B cell (primary cell): ENCODE measurements at regions not wholly inside any gene's neighbourhood (a gene's known extent, or its start where the extent isn't known, plus 50 kb on each side); places are given as distances from the start of the nearest gene placed in this dataset.

ENCODE experiments used
- ATAC-seq: fragments of 200-7000 bp; cut with Tn5 transposase; one replicate; pipeline ENCODE4 v1.10.0; 2021; ENCODE audit warnings: low read depth, mild to moderate bottlenecking, moderate number of reproducible peaks, moderate library complexity
- CTCF ChIA-PET: fragments of 350-600 bp; sonication (Branson Sonifier 250); formaldehyde crosslinking; loops from one replicate; lab custom pipeline; 2021; ENCODE audit warnings: antibody characterized with exemption, inconsistent platforms; lab: Charles Lee
- POLR2A ChIA-PET: fragments of 350-600 bp; sonication (Branson Sonifier 250); formaldehyde crosslinking; loops from one replicate; lab custom pipeline; 2021; ENCODE audit warnings: antibody characterized with exemption; lab: Charles Lee
- DNase-seq: peaks from one replicate; pipeline ENCODE4 v3.0.0; 2013
- H2AFZ ChIP-seq: 2 replicates; pipeline ENCODE4 v1.6.1; 2012; ENCODE audit warnings: mild to moderate bottlenecking, low read depth, low read length; ENCODE audit not compliant: insufficient read depth, poor library complexity, severe bottlenecking
- H3K27ac ChIP-seq, 2 donors: 1 replicate in 1 of 2; 2 replicates in 1 of 2; pipeline ENCODE4 v1.5.1; 2012 to 2013; ENCODE audit warnings: low read length in 2 of 2, mild to moderate bottlenecking in 2 of 2, moderate library complexity in 1 of 2
- H3K27me3 ChIP-seq, 4 experiments: fragments of 200-600 bp in 1 of 4; sonication (generic) in 1 of 4; replicated peaks in 1 of 4; 1 replicate in 2 of 4; 2 replicates in 2 of 4; pipeline versions ENCODE4 v1.6.1 to v1.7.0; 2013 to 2016; ENCODE audit warnings: low read length in 3 of 4, mild to moderate bottlenecking in 2 of 4, mixed read lengths in 1 of 4, moderate library complexity in 1 of 4; ENCODE audit not compliant: insufficient read depth in 4 of 4, control insufficient read depth in 3 of 4; ENCODE audit errors: control extremely low read depth in 1 of 4
- H3K36me3 ChIP-seq, 2 experiments: replicated peaks in 1 of 2; 1 replicate in 1 of 2; 2 replicates in 1 of 2; pipeline versions ENCODE4 v1.6.1 to v1.7.1; 2013; ENCODE audit warnings: low read length in 1 of 2; ENCODE audit not compliant: insufficient read depth in 2 of 2, control insufficient read depth in 1 of 2; ENCODE audit errors: control extremely low read depth in 1 of 2, extremely low read depth in 1 of 2
- H3K4me1 ChIP-seq, 2 donors: fragments of 200-600 bp in 1 of 2; sonication (generic) in 1 of 2; 1 replicate in 1 of 2; 2 replicates in 1 of 2; pipeline versions ENCODE4 v1.5.1 to v1.6.1; 2013 to 2017; ENCODE audit warnings: low read length in 2 of 2; ENCODE audit not compliant: control insufficient read depth in 2 of 2, insufficient read depth in 2 of 2
- H3K4me2 ChIP-seq: replicated peaks from 2 replicates; pipeline ENCODE3; 2012; ENCODE audit warnings: mild to moderate bottlenecking, low read depth, low read length; ENCODE audit not compliant: poor library complexity, severe bottlenecking
- H3K4me3 ChIP-seq, 5 experiments: fragments of 200-600 bp in 1 of 5; sonication (generic) in 1 of 5; 1 replicate in 3 of 5; 2 replicates in 2 of 5; pipeline versions ENCODE4 v1.5.1 to v1.7.0; 2011 to 2016; ENCODE audit warnings: low read length in 4 of 5, mild to moderate bottlenecking in 4 of 5, low read depth in 2 of 5, control low read depth in 1 of 5, moderate library complexity in 1 of 5; ENCODE audit not compliant: insufficient read depth in 1 of 5; ENCODE audit errors: control extremely low read depth in 1 of 5, extremely low read depth in 1 of 5
- H3K79me2 ChIP-seq: fragments of 200-600 bp; sonication (generic); one replicate; pipeline ENCODE4 v1.6.0; 2016; ENCODE audit warnings: low read length; ENCODE audit not compliant: control insufficient read depth, insufficient read depth
- H3K9ac ChIP-seq: fragments of 200-600 bp; sonication (generic); 2 replicates; pipeline ENCODE4 v1.6.1; 2017; ENCODE audit warnings: mild to moderate bottlenecking, low read length, moderate library complexity
- H3K9me3 ChIP-seq, 3 donors: one replicate each; pipeline versions ENCODE4 v1.6.1 to v1.7.1; 2013; ENCODE audit warnings: low read length in 2 of 3; ENCODE audit not compliant: control insufficient read depth in 2 of 3, insufficient read depth in 1 of 3; ENCODE audit errors: control extremely low read depth in 1 of 3
- H4K20me1 ChIP-seq: 2 replicates; pipeline ENCODE4 v1.6.0; 2012; ENCODE audit warnings: mild to moderate bottlenecking, low read length; ENCODE audit not compliant: insufficient read depth, control insufficient read depth, poor library complexity, severe bottlenecking
- H3K27ac Mint-ChIP-seq: one replicate; pipeline ENCODE4 v1.8.0; 2021; ENCODE audit warnings: mixed read lengths
- H3K27me3 Mint-ChIP-seq: one replicate; pipeline ENCODE4 v1.8.0; 2021; ENCODE audit warnings: mixed read lengths
- H3K4me1 Mint-ChIP-seq: one replicate; pipeline ENCODE4 v1.8.0; 2021; ENCODE audit warnings: mixed read lengths
- H3K4me3 Mint-ChIP-seq: one replicate; pipeline ENCODE4 v1.8.0; 2021; ENCODE audit warnings: mixed read lengths
- H3K9me3 Mint-ChIP-seq: one replicate; pipeline ENCODE4 v1.8.0; 2022; ENCODE audit warnings: mixed read lengths; ENCODE audit not compliant: insufficient read depth
- CTCF ChIP-seq: fragments of 200-600 bp; IDR thresholded peaks from one replicate; pipeline ENCODE4 v1.8.0; 2022; ENCODE audit warnings: antibody characterized with exemption, mild to moderate bottlenecking
- EZH2 ChIP-seq: IDR thresholded peaks from 2 replicates; pipeline ENCODE4 v1.6.1; 2012; ENCODE audit warnings: borderline replicate concordance, low read depth, mild to moderate bottlenecking, moderate library complexity, low read length; ENCODE audit not compliant: insufficient read depth, poor library complexity, severe bottlenecking
- WGBS: methylation state at CpG from one replicate; pipeline ENCODE4 v1.1.5; 2013; ENCODE audit warnings: missing lambda C conversion rate; ENCODE audit not compliant: insufficient coverage; 5-methylcytosine and 5-hydroxymethylcytosine counted together
- intact Hi-C: fragments of 100-400 bp; cut with micrococcal nuclease; formaldehyde crosslinking; loops from one replicate; pipeline ENCODE4 v1.10.0; 2022

GRCh38 chr21:20698585-20698984 lies 299.6 kb upstream of the NCAM2 start:
- H3K27me3 Mint-ChIP-seq: no peaks in the 10 kb centered on the region
- H3K9me3 Mint-ChIP-seq: no peaks in the 10 kb centered on the region

GRCh38 chr21:20701235-20701634 lies 297.0 kb upstream of the NCAM2 start:
- no peak overlapping the region for H3K9ac ChIP-seq
- ChIA-PET POLR2A (no interaction called here), CTCF (no interaction called here)
- no peaks in the 10 kb centered on the region for H4K20me1 ChIP-seq
- H3K27ac ChIP-seq: no peak overlapping the region
- Mint-ChIP-seq H3K27me3 (no peaks in the 10 kb centered on the region), H3K4me1 (no peaks in the 10 kb centered on the region), H3K9me3 (no peaks in the 10 kb centered on the region), H3K4me3 (no peak overlapping the region), H3K27ac (no peak overlapping the region)
- no peak overlapping the region for H3K4me3 ChIP-seq
- no peaks in the 10 kb centered on the region for H3K27me3 ChIP-seq
- no peaks in the 10 kb centered on the region for H3K4me1 ChIP-seq
- intact Hi-C loops: no loop called here
- H3K79me2 ChIP-seq: no peaks in the 10 kb centered on the region
- DNase-seq (no peak), ATAC-seq (no peak)
- H3K36me3 ChIP-seq: no peaks in the 10 kb centered on the region
- no peak overlapping the region for H2AFZ ChIP-seq
- TF ChIP-seq CTCF (no peak), EZH2 (no peak)
- H3K9me3 ChIP-seq: peaks cover 0 to 13% (median 1%) of the 10 kb centered on the region in 3 donors
- 92% methylated on average over 2 of the region's 6 CpGs for WGBS
- H3K4me2 ChIP-seq: no peak overlapping the region

More at GRCh38 chr21:20698585-20698984, 299.6 kb upstream of the NCAM2 start:
- 43% methylated on average over 1 of the region's 1 CpG for WGBS
- ChIA-PET POLR2A (no interaction called here), CTCF (no interaction called here)
- H3K36me3 ChIP-seq: no peaks in the 10 kb centered on the region
- no peak for TF ChIP-seq CTCF
- no peak for TF ChIP-seq EZH2
- no peak overlapping the region for H2AFZ ChIP-seq
- H3K4me1 ChIP-seq: no peaks in the 10 kb centered on the region
- no peak overlapping the region for H3K9ac ChIP-seq
- H3K4me3 Mint-ChIP-seq: no peak overlapping the region
- ATAC-seq (no peak), DNase-seq (no peak)
- no peaks in the 10 kb centered on the region for H3K4me1 Mint-ChIP-seq
- H3K27ac Mint-ChIP-seq: no peak overlapping the region
- H3K79me2 ChIP-seq: no peaks in the 10 kb centered on the region
- no peaks in the 10 kb centered on the region for H4K20me1 ChIP-seq
- no peaks in the 10 kb centered on the region for H3K27me3 ChIP-seq
- H3K9me3 ChIP-seq: peaks cover 0 to 13% (median 1%) of the 10 kb centered on the region in 3 donors
- H3K27ac ChIP-seq: no peak overlapping the region
- intact Hi-C loops: no loop called here
- no peak overlapping the region for H3K4me2 ChIP-seq
- H3K4me3 ChIP-seq: no peak overlapping the region
